ENCODE measurements at regions not wholly inside any gene's neighbourhood (a gene's known extent, or its start where the extent isn't known, plus 50 kb on each side); places are given as distances from the start of the nearest gene placed in this dataset.

DNA sequence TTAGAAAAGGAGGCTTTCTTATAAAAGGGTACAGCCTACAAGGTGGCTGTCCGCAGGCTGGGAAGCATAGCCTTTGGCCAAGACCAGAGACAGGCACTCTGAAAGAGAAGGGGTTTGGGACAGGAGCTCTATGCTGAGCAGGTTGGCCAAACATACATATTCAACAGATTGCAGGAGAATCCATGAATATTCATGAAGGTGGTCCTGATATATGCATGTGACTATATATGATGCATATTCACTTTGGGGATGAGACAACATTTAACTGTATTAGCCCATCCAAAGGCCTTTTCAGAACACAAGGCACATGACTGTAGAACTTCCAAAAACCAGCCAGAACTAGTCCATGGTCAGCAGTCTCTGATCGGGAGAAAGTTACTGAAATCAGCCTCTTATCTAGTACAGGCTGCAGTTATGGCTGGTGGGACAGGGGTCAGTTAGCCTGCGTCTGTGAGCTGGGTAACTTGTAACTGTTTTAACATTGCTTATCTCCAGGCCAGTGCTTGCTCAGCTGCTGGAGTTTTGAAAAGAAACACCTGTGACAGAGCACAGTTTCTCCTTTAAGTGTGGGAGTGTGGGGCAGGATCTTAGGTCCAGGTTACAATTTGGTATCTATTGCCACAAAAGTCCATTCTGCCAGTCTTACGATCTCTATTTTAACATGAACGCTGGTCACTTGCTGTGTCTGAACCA, 924.2 kb downstream of the UQCRFS1 start:
- Histone ChIP-seq H3K56ac (ENCODE audit: insufficient read length, low read depth, low read length) (no peak overlapping the region), H3K18ac (ENCODE audit: insufficient read length, low read depth, low read length) (no peak overlapping the region), H2BK15ac (ENCODE audit: low read depth, low read length) (no peak overlapping the region), H3K27ac (ENCODE audit: insufficient read length, low read depth, low read length) (no peak overlapping the region), H2BK12ac (ENCODE audit: insufficient read length, low read depth, low read length) (no peak overlapping the region), H3K4me1 (ENCODE audit: insufficient read depth, low read length) (peaks cover 15% of the 10 kb centered on the region; the same call in 1 of the 2 replicates), H3K4me2 (ENCODE audit: insufficient read depth, insufficient read length, low read length) (no peak overlapping the region), H2AFZ (ENCODE audit: low read length) (no peak overlapping the region), H2AK5ac (ENCODE audit: insufficient read length, low read length) (no peak overlapping the region), H4K8ac (replicated peaks; ENCODE audit: insufficient read length, low read depth, low read length) (no peak overlapping the region), H3K23ac (ENCODE audit: insufficient read length, low read depth, low read length) (no peak overlapping the region), H4K20me1 (ENCODE audit: control insufficient read depth, insufficient read depth, insufficient read length) (no peaks in the 10 kb centered on the region), H4K91ac (ENCODE audit: insufficient read length, low read depth, low read length) (no peak overlapping the region), H3K4ac (ENCODE audit: low read depth, low read length) (no peak overlapping the region), H4K5ac (ENCODE audit: insufficient read length, low read depth, low read length) (no peak overlapping the region), H2BK20ac (ENCODE audit: low read depth, low read length, poor library complexity, severe bottlenecking) (no peak overlapping the region), H2BK5ac (ENCODE audit: insufficient read length, low read length) (no peak overlapping the region), H3K27me3 (ENCODE audit: insufficient read depth, low read length) (no peaks in the 10 kb centered on the region), H3K9me3 (ENCODE audit: control insufficient read depth, low read depth, low read length) (no peaks in the 10 kb centered on the region), H3K9ac (ENCODE audit: extremely low read depth, insufficient read length, low read length) (no peak overlapping the region), H3K79me2 (ENCODE audit: insufficient read depth, low read length) (no peaks in the 10 kb centered on the region), H3K14ac (ENCODE audit: insufficient read depth, low read length) (no peak overlapping the region), H3K79me1 (ENCODE audit: insufficient read depth, low read depth, low read length, poor library complexity, severe bottlenecking) (no peaks in the 10 kb centered on the region), H2BK120ac (ENCODE audit: low read depth, low read length, poor library complexity, severe bottlenecking) (no peak overlapping the region), H3K23me2 (ENCODE audit: insufficient read length, low read depth, low read length, poor library complexity, severe bottlenecking) (no peaks in the 10 kb centered on the region), H3T11ph (ENCODE audit: low read length) (no peak overlapping the region)
- H3K4me3 Mint-ChIP-seq, result no peak overlapping the region
- peaks cover 0 to 14% (median 0%) of the 10 kb centered on the region in 3 experiments; a peak in 2 of 7 replicates for H3K36me3 Mint-ChIP-seq (ENCODE audit: insufficient read depth in 1 of 3, low read depth in 3 of 3)
- no CpG with 5 or more reads among the region's 5 CpGs for WGBS (ENCODE audit: extremely low coverage, insufficient read length, low lambda C conversion rate)
- H3K4me1 Mint-ChIP-seq, result peaks cover 57 to 66% of the 10 kb centered on the region in 2 experiments
- H3K27ac Mint-ChIP-seq, result peak overlapping the region; percentile 6 to 57 (median 26); a peak in 3 of 7 replicates
- no peaks in the 10 kb centered on the region; the same call in 1 of the 2 replicates for H3K27me3 Mint-ChIP-seq (ENCODE audit: low read depth)
- H3K9me3 Mint-ChIP-seq, result peaks cover 6 to 14% of the 10 kb centered on the region in 2 experiments
- no peak for DNase-seq
- TF ChIP-seq, protein P1, sequence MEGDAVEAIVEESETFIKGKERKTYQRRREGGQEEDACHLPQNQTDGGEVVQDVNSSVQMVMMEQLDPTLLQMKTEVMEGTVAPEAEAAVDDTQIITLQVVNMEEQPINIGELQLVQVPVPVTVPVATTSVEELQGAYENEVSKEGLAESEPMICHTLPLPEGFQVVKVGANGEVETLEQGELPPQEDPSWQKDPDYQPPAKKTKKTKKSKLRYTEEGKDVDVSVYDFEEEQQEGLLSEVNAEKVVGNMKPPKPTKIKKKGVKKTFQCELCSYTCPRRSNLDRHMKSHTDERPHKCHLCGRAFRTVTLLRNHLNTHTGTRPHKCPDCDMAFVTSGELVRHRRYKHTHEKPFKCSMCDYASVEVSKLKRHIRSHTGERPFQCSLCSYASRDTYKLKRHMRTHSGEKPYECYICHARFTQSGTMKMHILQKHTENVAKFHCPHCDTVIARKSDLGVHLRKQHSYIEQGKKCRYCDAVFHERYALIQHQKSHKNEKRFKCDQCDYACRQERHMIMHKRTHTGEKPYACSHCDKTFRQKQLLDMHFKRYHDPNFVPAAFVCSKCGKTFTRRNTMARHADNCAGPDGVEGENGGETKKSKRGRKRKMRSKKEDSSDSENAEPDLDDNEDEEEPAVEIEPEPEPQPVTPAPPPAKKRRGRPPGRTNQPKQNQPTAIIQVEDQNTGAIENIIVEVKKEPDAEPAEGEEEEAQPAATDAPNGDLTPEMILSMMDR (conservative IDR thresholded peaks at IDR 0.05), result no peak
